ENCODE measurements at regions not wholly inside any gene's neighbourhood (a gene's known extent, or its start where the extent isn't known, plus 50 kb on each side); places are given as distances from the start of the nearest gene placed in this dataset.

DNA sequence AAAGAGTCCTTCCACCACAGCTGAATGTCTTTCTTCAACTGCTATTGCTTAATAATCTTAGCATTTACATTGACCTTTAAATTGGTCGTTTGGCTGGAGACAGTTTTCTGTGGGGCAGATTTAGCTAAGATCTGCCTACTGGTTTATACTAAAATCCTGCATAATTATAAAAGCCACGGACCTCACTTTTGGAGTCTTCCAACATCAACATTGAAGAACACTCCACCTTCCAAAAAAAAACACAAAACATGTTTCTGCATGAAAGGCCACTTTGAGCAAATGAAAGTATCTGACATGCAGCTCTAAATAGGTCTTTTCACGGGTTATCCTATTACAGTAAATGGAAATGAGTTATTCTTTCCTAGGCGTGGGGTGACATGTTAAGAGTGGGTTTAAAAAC is 57.0 kb upstream of the KRR1 start (continued):
- TF ChIP-seq, protein P1, sequence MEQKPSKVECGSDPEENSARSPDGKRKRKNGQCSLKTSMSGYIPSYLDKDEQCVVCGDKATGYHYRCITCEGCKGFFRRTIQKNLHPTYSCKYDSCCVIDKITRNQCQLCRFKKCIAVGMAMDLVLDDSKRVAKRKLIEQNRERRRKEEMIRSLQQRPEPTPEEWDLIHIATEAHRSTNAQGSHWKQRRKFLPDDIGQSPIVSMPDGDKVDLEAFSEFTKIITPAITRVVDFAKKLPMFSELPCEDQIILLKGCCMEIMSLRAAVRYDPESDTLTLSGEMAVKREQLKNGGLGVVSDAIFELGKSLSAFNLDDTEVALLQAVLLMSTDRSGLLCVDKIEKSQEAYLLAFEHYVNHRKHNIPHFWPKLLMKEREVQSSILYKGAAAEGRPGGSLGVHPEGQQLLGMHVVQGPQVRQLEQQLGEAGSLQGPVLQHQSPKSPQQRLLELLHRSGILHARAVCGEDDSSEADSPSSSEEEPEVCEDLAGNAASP (CRISPR knock-in tag; IDR thresholded peaks at IDR 0.05; ENCODE audit: borderline replicate concordance), result no peak
- TF ChIP-seq ZNF407 (CRISPR knock-in tag; IDR thresholded peaks at IDR 0.05; ENCODE audit: not compliant biosample characterization) (no peak), TCF7L2 (IDR thresholded peaks at IDR 0.05; ENCODE audit: low read depth, low read length) (no peak)
